ENCODE measurements at regions not wholly inside any gene's neighbourhood (a gene's known extent, or its start where the extent isn't known, plus 50 kb on each side); places are given as distances from the start of the nearest gene placed in this dataset.

DNA sequence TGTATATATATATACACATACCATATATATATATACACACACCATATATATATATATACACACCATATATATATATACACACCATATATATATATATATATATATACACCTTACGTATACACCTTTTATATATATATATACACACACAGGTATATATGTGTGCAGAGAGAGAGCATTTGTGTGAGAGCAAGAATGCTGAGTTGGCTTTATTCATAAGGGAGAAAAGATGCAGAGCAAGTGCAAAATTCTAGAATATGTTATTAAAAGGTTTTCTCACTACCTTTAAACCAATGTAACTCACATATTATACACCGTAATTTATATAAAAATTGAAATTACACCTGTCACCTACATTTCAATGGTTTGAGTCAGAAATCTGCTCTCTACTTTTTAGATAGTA lies 107.2 kb upstream of the ALCAM start:
- no peak for TF ChIP-seq CTCF (IDR thresholded peaks at IDR 0.05; ENCODE audit: insufficient read depth, low read length)
- TF ChIP-seq GABPA (IDR thresholded peaks at IDR 0.05; ENCODE audit: low read depth): no peak
- TF ChIP-seq POLR2AphosphoS5 (IDR thresholded peaks at IDR 0.05; ENCODE audit: low read depth): no peak
- TF ChIP-seq, protein P1, sequence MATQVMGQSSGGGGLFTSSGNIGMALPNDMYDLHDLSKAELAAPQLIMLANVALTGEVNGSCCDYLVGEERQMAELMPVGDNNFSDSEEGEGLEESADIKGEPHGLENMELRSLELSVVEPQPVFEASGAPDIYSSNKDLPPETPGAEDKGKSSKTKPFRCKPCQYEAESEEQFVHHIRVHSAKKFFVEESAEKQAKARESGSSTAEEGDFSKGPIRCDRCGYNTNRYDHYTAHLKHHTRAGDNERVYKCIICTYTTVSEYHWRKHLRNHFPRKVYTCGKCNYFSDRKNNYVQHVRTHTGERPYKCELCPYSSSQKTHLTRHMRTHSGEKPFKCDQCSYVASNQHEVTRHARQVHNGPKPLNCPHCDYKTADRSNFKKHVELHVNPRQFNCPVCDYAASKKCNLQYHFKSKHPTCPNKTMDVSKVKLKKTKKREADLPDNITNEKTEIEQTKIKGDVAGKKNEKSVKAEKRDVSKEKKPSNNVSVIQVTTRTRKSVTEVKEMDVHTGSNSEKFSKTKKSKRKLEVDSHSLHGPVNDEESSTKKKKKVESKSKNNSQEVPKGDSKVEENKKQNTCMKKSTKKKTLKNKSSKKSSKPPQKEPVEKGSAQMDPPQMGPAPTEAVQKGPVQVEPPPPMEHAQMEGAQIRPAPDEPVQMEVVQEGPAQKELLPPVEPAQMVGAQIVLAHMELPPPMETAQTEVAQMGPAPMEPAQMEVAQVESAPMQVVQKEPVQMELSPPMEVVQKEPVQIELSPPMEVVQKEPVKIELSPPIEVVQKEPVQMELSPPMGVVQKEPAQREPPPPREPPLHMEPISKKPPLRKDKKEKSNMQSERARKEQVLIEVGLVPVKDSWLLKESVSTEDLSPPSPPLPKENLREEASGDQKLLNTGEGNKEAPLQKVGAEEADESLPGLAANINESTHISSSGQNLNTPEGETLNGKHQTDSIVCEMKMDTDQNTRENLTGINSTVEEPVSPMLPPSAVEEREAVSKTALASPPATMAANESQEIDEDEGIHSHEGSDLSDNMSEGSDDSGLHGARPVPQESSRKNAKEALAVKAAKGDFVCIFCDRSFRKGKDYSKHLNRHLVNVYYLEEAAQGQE (IDR thresholded peaks at IDR 0.05; ENCODE audit: insufficient replicate concordance, low read depth): no peak

All from HL-60 (cell line).